HCT116 (cell line): ENCODE measurements at regions not wholly inside any gene's neighbourhood (a gene's known extent, or its start where the extent isn't known, plus 50 kb on each side); places are given as distances from the start of the nearest gene placed in this dataset.

Experiments used
- ATAC-seq: fragments of 200-7000 bp; cut with Tn5 transposase; 2 replicates; pipeline ENCODE4 v1.9.1; 2020; ENCODE audit warnings: mild to moderate bottlenecking, moderate library complexity
- BruUV-seq: library from RNA; stranded (reverse); fragments of 400-500 nt; replicated peaks from 2 replicates; lab custom pipeline; 2021; lab: Mats Ljungman, UMichigan
- CTCF ChIA-PET: fragments of 300-600 bp; sonication (Branson Sonifier 250); formaldehyde crosslinking; loops from one replicate; lab custom pipeline; 2021; ENCODE audit warnings: antibody characterized with exemption; lab: Charles Lee
- POLR2A ChIA-PET: fragments of 300-600, 350-600 bp; sonication (Branson Sonifier 250); formaldehyde crosslinking; loops from one replicate; lab custom pipeline; 2021; ENCODE audit warnings: antibody characterized with exemption; lab: Charles Lee
- RAD21 ChIA-PET, 2 experiments: fragments of 300-600 bp; sonication (Branson Sonifier 250); formaldehyde crosslinking; loops; one replicate each; lab custom pipeline; 2023; ENCODE audit warnings: low total read pairs in 2 of 2; ENCODE audit not compliant: uncharacterized antibody in 2 of 2, unreplicated experiment in 2 of 2, low non-redundant PET in 1 of 2; lab: Charles Lee
- DNase-seq: peaks from one replicate; pipeline ENCODE4 v3.0.0-alpha.2; 2010; ENCODE audit warnings: low read depth, low spot score
- H2AFZ ChIP-seq: fragments of 200-600 bp; shearing (Covaris generic), sonication (generic); 2 replicates; pipeline ENCODE4 v1.6.1; 2017; ENCODE audit warnings: low read depth, mixed run types, mixed read lengths, antibody characterized with exemption, low read length; ENCODE audit not compliant: poor library complexity, severe bottlenecking
- H3K27ac ChIP-seq: 2 replicates; pipeline ENCODE4 v1.5.1; 2012; ENCODE audit warnings: low read depth, low read length
- H3K27me3 ChIP-seq: fragments of 200-600 bp; sonication (generic); 2 replicates; pipeline ENCODE4 v1.6.1; 2016; ENCODE audit warnings: mixed run types, low read length, mixed read lengths; ENCODE audit not compliant: insufficient read depth
- H3K36me3 ChIP-seq, 2 experiments: fragments of 200-500 bp in 1 of 2; fragments of 200-600 bp in 1 of 2; sonication (Bioruptor generic) in 1 of 2; sonication (generic) in 1 of 2; 2 replicates each; pipeline versions ENCODE4 v1.5.1 to v1.6.1; 2014 to 2016; ENCODE audit warnings: low read length in 2 of 2, inconsistent platforms in 1 of 2, mixed read lengths in 1 of 2, mixed run types in 1 of 2; ENCODE audit not compliant: insufficient read depth in 2 of 2, control insufficient read depth in 1 of 2
- H3K4me1 ChIP-seq, 2 experiments: fragments of 200-600 bp in 1 of 2; sonication (generic) in 1 of 2; 2 replicates each; pipeline versions ENCODE4 v1.5.1 to v1.6.1; 2012 to 2017; ENCODE audit warnings: low read length in 2 of 2, inconsistent platforms in 1 of 2, mild to moderate bottlenecking in 1 of 2, mixed read lengths in 1 of 2, mixed run types in 1 of 2, moderate library complexity in 1 of 2; ENCODE audit not compliant: insufficient read depth in 2 of 2, control insufficient read depth in 1 of 2
- H3K4me2 ChIP-seq: fragments of 200-600 bp; sonication (generic); 2 replicates; pipeline ENCODE4 v1.6.1; 2017; ENCODE audit warnings: mixed run types, low read length, mixed read lengths
- H3K4me3 ChIP-seq, 2 experiments: fragments of 200-600 bp in 1 of 2; sonication (generic) in 1 of 2; replicated peaks in 1 of 2; 2 replicates each; pipeline ENCODE4 v1.5.1; 2011 to 2016; ENCODE audit warnings: low read length in 2 of 2, control low read depth in 1 of 2, low read depth in 1 of 2, mild to moderate bottlenecking in 1 of 2, mixed read lengths in 1 of 2, mixed run types in 1 of 2
- H3K79me2 ChIP-seq: fragments of 200-600 bp; sonication (generic); 2 replicates; pipeline ENCODE4 v1.6.1; 2017; ENCODE audit warnings: mild to moderate bottlenecking, mixed run types, low read length, moderate library complexity, mixed read lengths; ENCODE audit not compliant: insufficient read depth
- H3K9ac ChIP-seq: fragments of 200-600 bp; sonication (generic); 2 replicates; pipeline ENCODE4 v1.6.1; 2016; ENCODE audit warnings: low read length, mixed read lengths
- H3K9me2 ChIP-seq: fragments of 200-600 bp; sonication (generic), shearing (Covaris generic); 2 replicates; pipeline ENCODE4 v1.6.1; 2017; ENCODE audit warnings: mixed run types, mild to moderate bottlenecking, moderate library complexity; ENCODE audit not compliant: insufficient read depth
- H3K9me3 ChIP-seq, 2 experiments: fragments of 200-500 bp in 1 of 2; fragments of 200-600 bp in 1 of 2; sonication (Bioruptor generic) in 1 of 2; sonication (generic) in 1 of 2; 2 replicates each; pipeline ENCODE4 v1.6.1; 2014 to 2017; ENCODE audit warnings: low read length in 2 of 2, mixed read lengths in 2 of 2, inconsistent platforms in 1 of 2, low read depth in 1 of 2, mild to moderate bottlenecking in 1 of 2, mixed run types in 1 of 2, moderate library complexity in 1 of 2; ENCODE audit not compliant: control insufficient read depth in 1 of 2, insufficient read depth in 1 of 2
- H4K20me1 ChIP-seq: fragments of 200-600 bp; sonication (generic), shearing (Covaris generic); 2 replicates; pipeline ENCODE4 v1.6.1; 2017; ENCODE audit warnings: mixed run types, mild to moderate bottlenecking, moderate library complexity; ENCODE audit not compliant: insufficient read depth
- ATF3 ChIP-seq: IDR thresholded peaks from 2 replicates; pipeline ENCODE4 v1.6.1; 2012
- CBX3 ChIP-seq: IDR thresholded peaks from 2 replicates; pipeline ENCODE4 v1.6.1; 2012; ENCODE audit warnings: low read depth
- CEBPB ChIP-seq: IDR thresholded peaks from 2 replicates; pipeline ENCODE4 v1.6.1; 2012; ENCODE audit warnings: low read depth
- EGR1 ChIP-seq: IDR thresholded peaks from 2 replicates; pipeline ENCODE4 v1.6.1; 2012; ENCODE audit warnings: low read depth
- ELF1 ChIP-seq: IDR thresholded peaks from 2 replicates; pipeline ENCODE4 v1.6.1; 2012; ENCODE audit warnings: low read depth, borderline replicate concordance
- EZH2 ChIP-seq: fragments of 200-600 bp; sonication (generic); IDR thresholded peaks from 2 replicates; pipeline ENCODE4 v1.6.1; 2017; ENCODE audit warnings: antibody characterized with exemption, mixed run types
- EZH2phosphoT487 ChIP-seq: fragments of 200-600 bp; IDR thresholded peaks from 2 replicates; pipeline ENCODE4 v1.6.1; 2018; ENCODE audit warnings: antibody characterized with exemption, borderline replicate concordance
- JUND ChIP-seq: IDR thresholded peaks from 2 replicates; pipeline ENCODE4 v1.6.1; 2012
- POLR2A ChIP-seq: IDR thresholded peaks from 2 replicates; pipeline ENCODE4 v1.7.0; 2011; ENCODE audit warnings: borderline replicate concordance; ENCODE audit not compliant: insufficient read depth, insufficient read length; ENCODE audit errors: extremely low read depth
- POLR2AphosphoS5 ChIP-seq: IDR thresholded peaks from 2 replicates; pipeline ENCODE4 v1.6.1; 2011; ENCODE audit warnings: mild to moderate bottlenecking, low read depth, low read length, moderate library complexity
- RAD21 ChIP-seq: IDR thresholded peaks from 2 replicates; pipeline ENCODE4 v1.6.1; 2012; ENCODE audit warnings: low read depth, mild to moderate bottlenecking
- REST ChIP-seq: IDR thresholded peaks from 2 replicates; pipeline ENCODE4 v1.6.1; 2012; ENCODE audit warnings: low read depth
- SIN3A ChIP-seq: IDR thresholded peaks from 2 replicates; pipeline ENCODE4 v1.6.1; 2012; ENCODE audit warnings: low read depth
- SRF ChIP-seq: IDR thresholded peaks from 2 replicates; pipeline ENCODE4 v1.6.1; 2012; ENCODE audit warnings: low read depth
- TCF7L2 ChIP-seq: IDR thresholded peaks from 2 replicates; pipeline ENCODE4 v1.7.0; 2011; ENCODE audit warnings: borderline replicate concordance, inconsistent platforms; ENCODE audit not compliant: insufficient read depth, insufficient read length; ENCODE audit errors: extremely low read depth
- YY1 ChIP-seq: IDR thresholded peaks from 2 replicates; pipeline ENCODE4 v1.6.1; 2011; ENCODE audit warnings: low read length, low read depth, moderate library complexity, mild to moderate bottlenecking; ENCODE audit not compliant: insufficient replicate concordance; ENCODE audit errors: extremely low read depth
- ZFX ChIP-seq: fragments of 450-650 bp; IDR thresholded peaks from 2 replicates; pipeline ENCODE4 v1.6.1; 2017
- ZNF274 ChIP-seq: fragments of 200-500 bp; sonication (Bioruptor generic); IDR thresholded peaks from 2 replicates; pipeline ENCODE4 v1.6.1; 2014; ENCODE audit warnings: mild to moderate bottlenecking, low read depth, low read length, inconsistent platforms
- intact Hi-C: fragments of 100-400 bp; cut with micrococcal nuclease; formaldehyde crosslinking; loops from 2 replicates; pipeline ENCODE4 v1.10.0; 2022

DNA sequence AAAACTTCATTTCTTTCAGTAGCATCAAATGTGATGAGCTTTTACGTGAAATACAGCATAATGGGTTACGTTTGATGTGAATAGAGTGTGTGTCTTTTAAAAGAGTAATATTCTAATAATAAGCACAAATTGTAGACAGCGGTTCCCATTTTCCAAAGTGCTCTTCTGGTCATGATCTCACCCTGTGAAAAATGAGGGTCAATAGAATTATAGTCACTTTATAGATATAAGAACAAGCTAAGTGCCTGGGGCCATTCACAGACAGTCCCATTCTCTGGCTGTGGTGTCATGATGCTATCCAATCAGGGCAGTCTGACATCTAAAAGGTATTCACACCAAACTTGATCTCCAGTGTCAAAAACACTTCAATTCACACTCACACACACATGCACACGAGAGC, 830.8 kb upstream of the AUTS2 start:
- H2AFZ ChIP-seq, result no peak overlapping the region
- H3K27me3 ChIP-seq, result no peaks in the 10 kb centered on the region
- ChIA-PET CTCF (no interaction called here), POLR2A (no interaction called here), RAD21 (no interaction called here)
- H3K36me3 ChIP-seq, result no peaks in the 10 kb centered on the region
- no peaks in the 10 kb centered on the region for H3K4me1 ChIP-seq
- H3K9me3 ChIP-seq, result peaks cover 3% of the 10 kb centered on the region in 2 experiments; a peak in 2 of 4 replicates
- intact Hi-C loops, result no loop called here
- H3K4me3 ChIP-seq, result no peak overlapping the region
- DNase-seq (no peak), ATAC-seq (no peak)
- no peaks in the 10 kb centered on the region for H3K79me2 ChIP-seq
- H3K27ac ChIP-seq, result no peak overlapping the region
- no peaks in the 10 kb centered on the region for H4K20me1 ChIP-seq
- H3K9ac ChIP-seq, result no peak overlapping the region
- no TSS peak for BruUV-seq
- TF ChIP-seq EZH2phosphoT487 (no peak), ELF1 (no peak), EZH2 (no peak), POLR2A (no peak), POLR2AphosphoS5 (no peak), ZNF274 (no peak), YY1 (no peak), TCF7L2 (no peak), ATF3 (no peak), SRF (no peak), JUND (no peak), RAD21 (no peak), SIN3A (no peak)
- no peaks in the 10 kb centered on the region for H3K9me2 ChIP-seq
- H3K4me2 ChIP-seq, result no peak overlapping the region

- no peak for ATAC-seq
- intact Hi-C loops, result no loop called here
- TF ChIP-seq REST, result no peak
- no peak for TF ChIP-seq SIN3A
- no peak for TF ChIP-seq ZNF274
- no peak for TF ChIP-seq EZH2
- no peak for TF ChIP-seq ATF3
- no peak for TF ChIP-seq CEBPB
- no peak for TF ChIP-seq CBX3
- no peak for TF ChIP-seq YY1
- no peak for TF ChIP-seq ZFX
- no peak for TF ChIP-seq EGR1
Measured at GRCh38 chr7:68770649-68771048, 827.6 kb upstream of the AUTS2 start.

More at GRCh38 chr7:68770649-68771048, 827.6 kb upstream of the AUTS2 start:
- Histone ChIP-seq H3K4me3 (no peak overlapping the region), H3K36me3 (no peaks in the 10 kb centered on the region), H2AFZ (no peak overlapping the region), H3K79me2 (no peaks in the 10 kb centered on the region), H3K4me1 (no peaks in the 10 kb centered on the region), H3K27ac (no peak overlapping the region), H3K9me3 (peaks cover 3% of the 10 kb centered on the region in 2 experiments; a peak in 1 of 4 replicates), H3K27me3 (no peaks in the 10 kb centered on the region), H4K20me1 (no peaks in the 10 kb centered on the region), H3K9me2 (no peaks in the 10 kb centered on the region), H3K4me2 (no peak overlapping the region), H3K9ac (no peak overlapping the region)
- POLR2A ChIA-PET, result no interaction called here
- no TSS peak for BruUV-seq
- RAD21 ChIA-PET, result no interaction called here
- DNase-seq, result no peak
- CTCF ChIA-PET, result no interaction called here
